Keratinocyte (primary cell): ENCODE measurements at regions not wholly inside any gene's neighbourhood (a gene's known extent, or its start where the extent isn't known, plus 50 kb on each side); places are given as distances from the start of the nearest gene placed in this dataset.

ENCODE experiments used
- DNase-seq: peaks from one replicate; pipeline ENCODE4 v3.0.0-alpha.2; 2011; ENCODE audit warnings: low read depth, missing footprints, low spot score
- FAIRE-seq: peaks from 2 replicates; lab custom pipeline; 2011; peaks lifted over from hg19 to GRCh38; lab: Jason Lieb, UNC
- H2AFZ ChIP-seq: 2 replicates; pipeline ENCODE4 v1.6.0; 2012; ENCODE audit warnings: low read length, control low read depth, inconsistent platforms; ENCODE audit not compliant: control insufficient read depth
- H3K27ac ChIP-seq: 2 replicates; pipeline ENCODE4 v1.5.1; 2011; ENCODE audit warnings: low read length; ENCODE audit not compliant: control insufficient read depth, insufficient read depth
- H3K27me3 ChIP-seq: 3 replicates; pipeline ENCODE4 v1.6.0; 2011; ENCODE audit warnings: low read length; ENCODE audit not compliant: control insufficient read depth, insufficient read depth; ENCODE audit errors: extremely low read depth
- H3K36me3 ChIP-seq, 2 experiments: 2 replicates in 1 of 2; 3 replicates in 1 of 2; pipeline ENCODE4 v1.5.1; 2011; ENCODE audit warnings: low read length in 2 of 2, mild to moderate bottlenecking in 1 of 2; ENCODE audit not compliant: control insufficient read depth in 2 of 2, insufficient read depth in 2 of 2; ENCODE audit errors: extremely low read depth in 1 of 2
- H3K4me1 ChIP-seq: 3 replicates; pipeline ENCODE4 v1.5.1; 2011; ENCODE audit warnings: low read length; ENCODE audit not compliant: control insufficient read depth, insufficient read depth; ENCODE audit errors: extremely low read depth
- H3K4me2 ChIP-seq: 3 replicates; pipeline ENCODE4 v1.6.0; 2011; ENCODE audit warnings: low read depth, low read length; ENCODE audit not compliant: control insufficient read depth, insufficient read depth; ENCODE audit errors: extremely low read depth
- H3K4me3 ChIP-seq, 3 experiments: fragments of 200-600 bp in 1 of 3; sonication (generic) in 1 of 3; 2 replicates in 2 of 3; 3 replicates in 1 of 3; pipeline ENCODE4 v1.5.1; 2011 to 2016; ENCODE audit warnings: low read length in 3 of 3, mild to moderate bottlenecking in 3 of 3, control low read depth in 2 of 3, inconsistent platforms in 1 of 3, low read depth in 1 of 3, mixed read lengths in 1 of 3, mixed run types in 1 of 3, moderate library complexity in 1 of 3; ENCODE audit not compliant: control insufficient read depth in 2 of 3, insufficient read depth in 2 of 3; ENCODE audit errors: extremely low read depth in 1 of 3
- H3K79me2 ChIP-seq: 2 replicates; pipeline ENCODE4 v1.6.0; 2012; ENCODE audit warnings: low read length; ENCODE audit not compliant: control insufficient read depth, insufficient read depth
- H3K9ac ChIP-seq: 3 replicates; pipeline ENCODE4 v1.6.0; 2011; ENCODE audit warnings: low read length; ENCODE audit not compliant: control insufficient read depth, insufficient read depth; ENCODE audit errors: extremely low read depth
- H3K9me1 ChIP-seq: 3 replicates; pipeline ENCODE4 v1.6.0; 2011; ENCODE audit warnings: low read length; ENCODE audit not compliant: control insufficient read depth, insufficient read depth; ENCODE audit errors: extremely low read depth
- H3K9me3 ChIP-seq: 2 replicates; pipeline ENCODE4 v1.5.1; 2012; ENCODE audit warnings: low read depth, low read length; ENCODE audit not compliant: control insufficient read depth
- H4K20me1 ChIP-seq: 3 replicates; pipeline ENCODE4 v1.6.0; 2011; ENCODE audit warnings: low read length; ENCODE audit not compliant: control insufficient read depth, insufficient read depth; ENCODE audit errors: extremely low read depth
- CTCF ChIP-seq, 3 experiments: IDR thresholded peaks in 1 of 3; conservative IDR thresholded peaks in 1 of 3; optimal IDR thresholded peaks in 1 of 3; 2 replicates in 2 of 3; 3 replicates in 1 of 3; pipeline versions ENCODE3 to v1.5.1; 2011; ENCODE audit warnings: low read length in 3 of 3, mild to moderate bottlenecking in 3 of 3, moderate library complexity in 2 of 3, control low read depth in 1 of 3, inconsistent platforms in 1 of 3; ENCODE audit not compliant: insufficient read depth in 2 of 3; ENCODE audit errors: extremely low read depth in 1 of 3
- EZH2 ChIP-seq: IDR thresholded peaks from one replicate; pipeline ENCODE4 v1.6.1; 2012; ENCODE audit warnings: inconsistent platforms, mild to moderate bottlenecking, low read length, moderate library complexity
- dilution Hi-C: fragments of 300-500 bp; cut with MboI; formaldehyde crosslinking; loops from one replicate; pipeline ENCODE4 v1.7.0; 2020; ENCODE audit warnings: low sequenced_read_pairs; ENCODE audit not compliant: extremely low pct_ligation_motif_present

- Histone ChIP-seq H3K27me3 (peaks cover 8% of the 10 kb centered on the region), H3K9me3 (no peaks in the 10 kb centered on the region), H3K27ac (no peak overlapping the region), H3K4me2 (no peak overlapping the region), H3K36me3 (no peaks in the 10 kb centered on the region), H3K4me3 (no peak overlapping the region), H3K9ac (no peak overlapping the region), H3K4me1 (no peaks in the 10 kb centered on the region), H3K79me2 (no peaks in the 10 kb centered on the region), H2AFZ (no peak overlapping the region), H3K9me1 (no peaks in the 10 kb centered on the region), H4K20me1 (no peaks in the 10 kb centered on the region)
- dilution Hi-C loops: no loop called here
- no peak for FAIRE-seq
- DNase-seq: no peak
- TF ChIP-seq CTCF (optimal IDR thresholded peaks at IDR 0.05 in 1 of 3, IDR thresholded peaks at IDR 0.05 in 1 of 3, conservative IDR thresholded peaks at IDR 0.05 in 1 of 3; ENCODE audit: extremely low read depth in 1 of 3, insufficient read depth in 2 of 3, low read length in 3 of 3): no peak
Measured at GRCh38 chr5:171513591-171513990, 94.1 kb downstream of the FGF18 start.

GRCh38 chr5:171518916-171519315 is 99.5 kb downstream of the FGF18 start:
- H3K79me2 ChIP-seq: no peaks in the 10 kb centered on the region
- H3K4me2 ChIP-seq: no peak overlapping the region
- DNase-seq (no peak), FAIRE-seq (no peak)
- no peak overlapping the region for H3K4me3 ChIP-seq
- no peak overlapping the region for H3K9ac ChIP-seq
- dilution Hi-C loops: no loop called here
- no peaks in the 10 kb centered on the region for H3K9me3 ChIP-seq
- H3K36me3 ChIP-seq: no peaks in the 10 kb centered on the region
- H3K4me1 ChIP-seq: peaks cover 26% of the 10 kb centered on the region
- H3K27ac ChIP-seq: no peak overlapping the region
- no peaks in the 10 kb centered on the region for H4K20me1 ChIP-seq
- H3K9me1 ChIP-seq: no peaks in the 10 kb centered on the region
- TF ChIP-seq EZH2 (no peak), CTCF (optimal IDR thresholded peaks at IDR 0.05 in 1 of 3, IDR thresholded peaks at IDR 0.05 in 1 of 3, conservative IDR thresholded peaks at IDR 0.05 in 1 of 3; ENCODE audit: extremely low read depth in 1 of 3, insufficient read depth in 2 of 3, low read length in 3 of 3) (no peak)
- H3K27me3 ChIP-seq: peaks cover 5% of the 10 kb centered on the region
- no peak overlapping the region for H2AFZ ChIP-seq
